ENCODE measurements at regions not wholly inside any gene's neighbourhood (a gene's known extent, or its start where the extent isn't known, plus 50 kb on each side); places are given as distances from the start of the nearest gene placed in this dataset.
"Not testable (repeated sequence)": the region's sequence is repeated elsewhere in the genome, so short reads cannot be mapped to it uniquely, and the experiment has no call there.

- H2AFZ ChIP-seq: no peak overlapping the region
- no peaks in the 10 kb centered on the region for H3F3A ChIP-seq (ENCODE audit: insufficient read depth, low read depth)
- H3K4me3 ChIP-seq: no peak overlapping the region
- ChIA-PET POLR2A (ENCODE audit: unreplicated experiment) (no interaction called here), CTCF (interaction anchor here (0.6 kb wide), 2 partner anchors 79 to 364 kb away, joined by 3 to 7 read pairs; no protein-coding TSS in a partner anchor)
- H3K9me2 ChIP-seq (ENCODE audit: insufficient read depth): no peaks in the 10 kb centered on the region
- BruUV-seq (replicated peaks): no TSS peak
- H3K27ac ChIP-seq: no peak overlapping the region
- no peaks in the 10 kb centered on the region for H3K27me3 ChIP-seq (ENCODE audit: insufficient read depth, low read depth)
- intact Hi-C loops (cut with micrococcal nuclease; ENCODE audit: unreplicated experiment): no loop called here
- H3K36me3 ChIP-seq (ENCODE audit: low read depth): no peaks in the 10 kb centered on the region
- H3K9me3 ChIP-seq (ENCODE audit: insufficient read depth, low read depth): no peaks in the 10 kb centered on the region
- H3K4me2 ChIP-seq: no peak overlapping the region
- no peak for DNase-seq
- no peaks in the 10 kb centered on the region for H4K20me1 ChIP-seq (ENCODE audit: insufficient read depth)
- TF ChIP-seq EZH2 (IDR thresholded peaks at IDR 0.05; ENCODE audit: low read depth): no peak
- TF ChIP-seq, protein P1, sequence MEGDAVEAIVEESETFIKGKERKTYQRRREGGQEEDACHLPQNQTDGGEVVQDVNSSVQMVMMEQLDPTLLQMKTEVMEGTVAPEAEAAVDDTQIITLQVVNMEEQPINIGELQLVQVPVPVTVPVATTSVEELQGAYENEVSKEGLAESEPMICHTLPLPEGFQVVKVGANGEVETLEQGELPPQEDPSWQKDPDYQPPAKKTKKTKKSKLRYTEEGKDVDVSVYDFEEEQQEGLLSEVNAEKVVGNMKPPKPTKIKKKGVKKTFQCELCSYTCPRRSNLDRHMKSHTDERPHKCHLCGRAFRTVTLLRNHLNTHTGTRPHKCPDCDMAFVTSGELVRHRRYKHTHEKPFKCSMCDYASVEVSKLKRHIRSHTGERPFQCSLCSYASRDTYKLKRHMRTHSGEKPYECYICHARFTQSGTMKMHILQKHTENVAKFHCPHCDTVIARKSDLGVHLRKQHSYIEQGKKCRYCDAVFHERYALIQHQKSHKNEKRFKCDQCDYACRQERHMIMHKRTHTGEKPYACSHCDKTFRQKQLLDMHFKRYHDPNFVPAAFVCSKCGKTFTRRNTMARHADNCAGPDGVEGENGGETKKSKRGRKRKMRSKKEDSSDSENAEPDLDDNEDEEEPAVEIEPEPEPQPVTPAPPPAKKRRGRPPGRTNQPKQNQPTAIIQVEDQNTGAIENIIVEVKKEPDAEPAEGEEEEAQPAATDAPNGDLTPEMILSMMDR (conservative IDR thresholded peaks at IDR 0.05): no peak
- H3K4me1 ChIP-seq (replicated peaks; ENCODE audit: insufficient read depth): no peaks in the 10 kb centered on the region
- H3K79me2 ChIP-seq (ENCODE audit: low read depth): no peaks in the 10 kb centered on the region
Observed at GRCh38 chr2:37760471-37760870, 89.0 kb upstream of the CDC42EP3 start.

DNA sequence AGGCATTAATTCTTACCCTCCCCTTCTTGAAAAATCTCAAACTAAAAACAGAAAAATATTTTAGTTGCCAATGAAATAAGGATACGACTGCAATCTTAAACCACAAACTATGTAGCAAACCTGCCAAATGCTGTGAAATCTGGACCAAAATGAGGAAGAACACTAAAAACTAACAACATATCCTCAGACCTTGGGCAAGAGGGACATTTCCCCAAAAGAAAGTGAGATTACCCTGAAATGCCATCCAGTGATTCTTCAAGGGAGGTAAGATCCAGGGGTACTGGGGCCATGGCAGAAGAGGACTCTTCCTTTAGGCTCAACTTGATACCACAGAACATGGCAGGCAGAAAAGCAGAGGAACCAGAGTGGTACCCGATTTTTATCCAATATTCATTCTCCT is 90.8 kb upstream of the CDC42EP3 start:
- H3K79me2 ChIP-seq (ENCODE audit: low read depth); intact Hi-C loops (cut with micrococcal nuclease; ENCODE audit: unreplicated experiment); H2AFZ ChIP-seq; H3K4me3 ChIP-seq; H3K27me3 ChIP-seq (ENCODE audit: insufficient read depth, low read depth); H3K9me3 ChIP-seq (ENCODE audit: insufficient read depth, low read depth); BruUV-seq (replicated peaks); H3K9me2 ChIP-seq (ENCODE audit: insufficient read depth); H4K20me1 ChIP-seq (ENCODE audit: insufficient read depth); H3K36me3 ChIP-seq (ENCODE audit: low read depth); CTCF ChIA-PET; H3K27ac ChIP-seq; POLR2A ChIA-PET (ENCODE audit: unreplicated experiment); DNase-seq; H3F3A ChIP-seq (ENCODE audit: insufficient read depth, low read depth); H3K4me2 ChIP-seq: not testable (repeated sequence)
- peaks cover 15% of the 10 kb centered on the region for H3K4me1 ChIP-seq (replicated peaks; ENCODE audit: insufficient read depth)

- Histone ChIP-seq H3K9me2 (ENCODE audit: insufficient read depth) (no peaks in the 10 kb centered on the region), H3K79me2 (ENCODE audit: low read depth) (no peaks in the 10 kb centered on the region), H3K4me1 (replicated peaks; ENCODE audit: insufficient read depth) (peaks cover 40% of the 10 kb centered on the region), H4K20me1 (ENCODE audit: insufficient read depth) (no peaks in the 10 kb centered on the region), H3K9me3 (ENCODE audit: insufficient read depth, low read depth) (peaks cover 5% of the 10 kb centered on the region; the same call in 1 of the 2 replicates), H3K4me3 (no peak overlapping the region), H3K27ac (no peak overlapping the region), H3K36me3 (ENCODE audit: low read depth) (no peaks in the 10 kb centered on the region), H3F3A (ENCODE audit: insufficient read depth, low read depth) (peaks cover 11% of the 10 kb centered on the region), H3K27me3 (ENCODE audit: insufficient read depth, low read depth) (no peaks in the 10 kb centered on the region), H3K4me2 (no peak overlapping the region), H2AFZ (no peak overlapping the region)
- TF ChIP-seq, protein P1 (conservative IDR thresholded peaks at IDR 0.05): no peak
- no peak for TF ChIP-seq EZH2 (IDR thresholded peaks at IDR 0.05; ENCODE audit: low read depth)
- CTCF ChIA-PET: no interaction called here
- intact Hi-C loops (cut with micrococcal nuclease; ENCODE audit: unreplicated experiment): no loop called here
- no peak for DNase-seq
- POLR2A ChIA-PET (ENCODE audit: unreplicated experiment): no interaction called here
- BruUV-seq (replicated peaks): no TSS peak
Observed at GRCh38 chr2:37764739-37765138, 93.3 kb upstream of the CDC42EP3 start.

- no peak for DNase-seq
Observed at GRCh38 chr2:37766106-37766505, 94.7 kb upstream of the CDC42EP3 start.

More at GRCh38 chr2:37766106-37766505, 94.7 kb upstream of the CDC42EP3 start:
- intact Hi-C loops (cut with micrococcal nuclease; ENCODE audit: unreplicated experiment): no loop called here
- no peaks in the 10 kb centered on the region for H4K20me1 ChIP-seq (ENCODE audit: insufficient read depth)
- CTCF ChIA-PET: no interaction called here
- no peaks in the 10 kb centered on the region for H3K9me2 ChIP-seq (ENCODE audit: insufficient read depth)
- no peak for TF ChIP-seq EZH2 (IDR thresholded peaks at IDR 0.05; ENCODE audit: low read depth)
- TF ChIP-seq, protein P1 (conservative IDR thresholded peaks at IDR 0.05): no peak
- no peak overlapping the region for H2AFZ ChIP-seq
- no TSS peak for BruUV-seq (replicated peaks)
- peaks cover 5% of the 10 kb centered on the region; the same call in 1 of the 2 replicates for H3K9me3 ChIP-seq (ENCODE audit: insufficient read depth, low read depth)
- H3K4me1 ChIP-seq (replicated peaks; ENCODE audit: insufficient read depth): peaks cover 42% of the 10 kb centered on the region
- H3K4me3 ChIP-seq: no peak overlapping the region
- H3K27me3 ChIP-seq (ENCODE audit: insufficient read depth, low read depth): no peaks in the 10 kb centered on the region
- H3F3A ChIP-seq (ENCODE audit: insufficient read depth, low read depth): peaks cover 11% of the 10 kb centered on the region
- no peak overlapping the region for H3K27ac ChIP-seq
- no peak overlapping the region for H3K4me2 ChIP-seq
- POLR2A ChIA-PET (ENCODE audit: unreplicated experiment): no interaction called here
- H3K79me2 ChIP-seq (ENCODE audit: low read depth): no peaks in the 10 kb centered on the region
- no peaks in the 10 kb centered on the region for H3K36me3 ChIP-seq (ENCODE audit: low read depth)
